HL-60 (cell line): ENCODE measurements at regions not wholly inside any gene's neighbourhood (a gene's known extent, or its start where the extent isn't known, plus 50 kb on each side); places are given as distances from the start of the nearest gene placed in this dataset.

Source experiments
- CTCF ChIP-seq: IDR thresholded peaks from one replicate; pipeline ENCODE4 v1.5.1; 2011; ENCODE audit warnings: low read length, control low read depth, inconsistent platforms; ENCODE audit not compliant: insufficient read depth
- REST ChIP-seq: IDR thresholded peaks from 2 replicates; pipeline ENCODE4 v1.6.1; 2012; ENCODE audit warnings: low read depth; ENCODE audit not compliant: insufficient replicate concordance

- TF ChIP-seq CTCF (no peak), REST (no peak)
Measured at GRCh38 chr10:43953672-43954071, 305.0 kb upstream of the ZNF32 start.
